HepG2 (cell line): ENCODE measurements at regions not wholly inside any gene's neighbourhood (a gene's known extent, or its start where the extent isn't known, plus 50 kb on each side); places are given as distances from the start of the nearest gene placed in this dataset.

Experiments
- ASH2L ChIP-seq: fragments of 300-600, 200-600 bp; sonication (generic); IDR thresholded peaks from 2 replicates; pipeline ENCODE4 v1.7.0; 2017; ENCODE audit warnings: low read depth, mild to moderate bottlenecking, moderate library complexity, mixed read lengths, low read length; ENCODE audit not compliant: insufficient read length
- ELF1 ChIP-seq: sonication (generic); formaldehyde crosslinking; IDR thresholded peaks from 2 replicates; pipeline ENCODE4 v1.4.0; 2020; ENCODE audit warnings: missing genetic modification reagents
- FOXM1 ChIP-seq: sonication (generic); formaldehyde crosslinking; IDR thresholded peaks from 2 replicates; pipeline ENCODE4 v1.5.0; 2020; ENCODE audit warnings: missing genetic modification reagents
- JUN ChIP-seq: sonication (generic); formaldehyde crosslinking; IDR thresholded peaks from 2 replicates; pipeline ENCODE4 v1.4.0; 2020; ENCODE audit warnings: mild to moderate bottlenecking, missing genetic modification reagents
- MAFF ChIP-seq: IDR thresholded peaks from 2 replicates; pipeline ENCODE4 v1.6.1; 2011; ENCODE audit warnings: low read depth, low read length, improper control_type of control experiment
- POLR2A ChIP-seq, 2 experiments: IDR thresholded peaks; 2 replicates each; pipeline ENCODE4 v1.6.1; 2011; ENCODE audit warnings: low read depth in 2 of 2, low read length in 2 of 2, mild to moderate bottlenecking in 1 of 2, moderate library complexity in 1 of 2; ENCODE audit not compliant: insufficient read depth in 1 of 2
- POLR2AphosphoS5 ChIP-seq: IDR thresholded peaks from 2 replicates; pipeline ENCODE4 v1.6.1; 2012; ENCODE audit warnings: low read depth, low read length
- RAD21 ChIP-seq: fragments of 450-650 bp; formaldehyde crosslinking; IDR thresholded peaks from 2 replicates; pipeline ENCODE4 v1.5.0; 2020; ENCODE audit warnings: mild to moderate bottlenecking
- ZNF292 ChIP-seq: sonication (generic); formaldehyde crosslinking; IDR thresholded peaks from 2 replicates; pipeline ENCODE4 v1.8.1; 2022; ENCODE audit warnings: mild to moderate bottlenecking, low read depth, missing genetic modification reagents, borderline replicate concordance
- ZNF644 ChIP-seq: IDR thresholded peaks from 2 replicates; pipeline ENCODE4 v1.6.1; 2016; ENCODE audit warnings: low read depth
- TF ChIP-seq, protein P1 (sequence below): sonication (generic); formaldehyde crosslinking; IDR thresholded peaks from 2 replicates; pipeline ENCODE4 v1.4.0; 2020; ENCODE audit warnings: mild to moderate bottlenecking, missing genetic modification reagents
- TF ChIP-seq, protein P2 (sequence below), 2 experiments: fragments of 450-650 bp in 1 of 2; sonication (generic) in 1 of 2; formaldehyde crosslinking; IDR thresholded peaks; 2 replicates each; pipeline versions ENCODE4 v1.5.0 to v1.8.0; 2020 to 2022; ENCODE audit warnings: mild to moderate bottlenecking in 1 of 2, missing genetic modification reagents in 1 of 2

DNA sequence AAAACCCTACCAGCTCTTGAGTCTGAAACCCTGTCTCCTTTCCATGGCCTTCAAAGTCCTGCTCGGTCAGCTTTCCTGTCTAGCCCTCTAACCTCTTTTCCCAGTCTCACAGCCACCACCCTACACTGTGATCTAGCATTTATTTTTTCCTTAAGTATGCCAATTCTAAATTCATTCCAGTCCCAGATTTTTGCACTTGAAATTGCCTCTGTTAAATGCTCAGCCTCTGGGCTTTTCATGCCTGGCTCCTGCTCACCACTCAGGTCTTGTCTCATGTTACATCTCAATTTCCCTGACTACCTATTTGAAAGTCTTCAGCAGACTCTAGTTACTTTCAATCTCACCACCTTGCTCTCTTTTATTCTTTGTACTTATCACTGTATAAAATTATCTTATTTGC is 176.2 kb downstream of the ADGRL4 start:
- no peak for TF ChIP-seq RAD21
- TF ChIP-seq POLR2AphosphoS5 = no peak
- TF ChIP-seq, protein P1, sequence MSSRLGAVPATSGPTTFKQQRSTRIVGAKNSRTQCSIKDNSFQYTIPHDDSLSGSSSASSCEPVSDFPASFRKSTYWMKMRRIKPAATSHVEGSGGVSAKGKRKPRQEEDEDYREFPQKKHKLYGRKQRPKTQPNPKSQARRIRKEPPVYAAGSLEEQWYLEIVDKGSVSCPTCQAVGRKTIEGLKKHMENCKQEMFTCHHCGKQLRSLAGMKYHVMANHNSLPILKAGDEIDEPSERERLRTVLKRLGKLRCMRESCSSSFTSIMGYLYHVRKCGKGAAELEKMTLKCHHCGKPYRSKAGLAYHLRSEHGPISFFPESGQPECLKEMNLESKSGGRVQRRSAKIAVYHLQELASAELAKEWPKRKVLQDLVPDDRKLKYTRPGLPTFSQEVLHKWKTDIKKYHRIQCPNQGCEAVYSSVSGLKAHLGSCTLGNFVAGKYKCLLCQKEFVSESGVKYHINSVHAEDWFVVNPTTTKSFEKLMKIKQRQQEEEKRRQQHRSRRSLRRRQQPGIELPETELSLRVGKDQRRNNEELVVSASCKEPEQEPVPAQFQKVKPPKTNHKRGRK (CRISPR knock-in tag) = no peak
- TF ChIP-seq POLR2A (IDR thresholded peaks at IDR 0.05; ENCODE audit: insufficient read depth in 1 of 2, low read depth in 2 of 2, low read length in 2 of 2) = no peak
- no peak for TF ChIP-seq ELF1
- no peak for TF ChIP-seq ASH2L
- TF ChIP-seq JUN (CRISPR knock-in tag) = no peak
- TF ChIP-seq, protein P2, sequence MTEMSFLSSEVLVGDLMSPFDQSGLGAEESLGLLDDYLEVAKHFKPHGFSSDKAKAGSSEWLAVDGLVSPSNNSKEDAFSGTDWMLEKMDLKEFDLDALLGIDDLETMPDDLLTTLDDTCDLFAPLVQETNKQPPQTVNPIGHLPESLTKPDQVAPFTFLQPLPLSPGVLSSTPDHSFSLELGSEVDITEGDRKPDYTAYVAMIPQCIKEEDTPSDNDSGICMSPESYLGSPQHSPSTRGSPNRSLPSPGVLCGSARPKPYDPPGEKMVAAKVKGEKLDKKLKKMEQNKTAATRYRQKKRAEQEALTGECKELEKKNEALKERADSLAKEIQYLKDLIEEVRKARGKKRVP (CRISPR knock-in tag; IDR thresholded peaks at IDR 0.05) = no peak
- no peak for TF ChIP-seq ZNF644 (CRISPR knock-in tag)
- no peak for TF ChIP-seq MAFF
- no peak for TF ChIP-seq ZNF292 (CRISPR knock-in tag)
- TF ChIP-seq FOXM1 (CRISPR knock-in tag) = no peak
